ENCODE measurements at regions not wholly inside any gene's neighbourhood (a gene's known extent, or its start where the extent isn't known, plus 50 kb on each side); places are given as distances from the start of the nearest gene placed in this dataset.

- TF ChIP-seq EGR1 (IDR thresholded peaks at IDR 0.05; ENCODE audit: low read depth in 2 of 2) (no peak), FOXA2 (IDR thresholded peaks at IDR 0.05) (no peak), JUND (IDR thresholded peaks at IDR 0.05) (no peak)
Observed at GRCh38 chr18:40754477-40754876, 1200.6 kb upstream of the PIK3C3 start (continued).

DNA sequence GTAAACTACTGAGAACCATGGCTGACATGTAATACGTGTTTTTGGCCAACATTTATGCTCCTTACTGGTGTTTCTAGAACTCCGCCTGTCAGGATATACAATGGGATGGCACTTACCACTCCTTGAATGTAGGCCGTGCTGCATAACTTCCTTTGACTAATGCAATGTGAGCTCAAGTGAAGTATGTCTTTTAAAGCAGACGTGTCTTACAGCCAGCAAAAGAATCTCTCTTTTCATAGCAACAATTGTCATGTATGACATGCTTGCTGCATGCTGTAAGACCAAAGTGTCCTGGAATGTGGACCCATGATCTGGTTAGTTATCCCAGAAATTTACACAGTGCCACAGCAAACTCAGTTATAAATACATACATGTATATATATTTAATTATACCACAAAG is 1202.7 kb upstream of the PIK3C3 start:
- Histone ChIP-seq H3K9ac (ENCODE audit: low read depth in 1 of 2, low read length in 2 of 2) (no peak overlapping the region), H3K27ac (ENCODE audit: low read depth in 1 of 2, low read length in 2 of 2) (no peak overlapping the region), H3K9me3 (ENCODE audit: control insufficient read depth in 4 of 4, low read length in 3 of 4) (no peaks in the 10 kb centered on the region), H3K36me3 (ENCODE audit: control insufficient read depth in 4 of 4, insufficient read depth in 3 of 4, low read depth in 1 of 4, low read length in 3 of 4) (no peaks in the 10 kb centered on the region), H3K4me3 (ENCODE audit: low read depth in 1 of 3, low read length in 3 of 3) (no peak overlapping the region), H3K27me3 (ENCODE audit: control insufficient read depth in 4 of 4, insufficient read depth in 4 of 4, low read length in 3 of 4) (no peaks in the 10 kb centered on the region), H3K4me1 (ENCODE audit: control insufficient read depth in 4 of 4, insufficient read depth in 4 of 4, low read length in 3 of 4) (no peaks in the 10 kb centered on the region)
- TF ChIP-seq HNF4A (conservative IDR thresholded peaks at IDR 0.05): no peak
- no peak for TF ChIP-seq RAD21 (IDR thresholded peaks at IDR 0.05)
- no peak for TF ChIP-seq MAX (IDR thresholded peaks at IDR 0.05)
- TF ChIP-seq SP1 (IDR thresholded peaks at IDR 0.05): no peak
- TF ChIP-seq, protein P1, sequence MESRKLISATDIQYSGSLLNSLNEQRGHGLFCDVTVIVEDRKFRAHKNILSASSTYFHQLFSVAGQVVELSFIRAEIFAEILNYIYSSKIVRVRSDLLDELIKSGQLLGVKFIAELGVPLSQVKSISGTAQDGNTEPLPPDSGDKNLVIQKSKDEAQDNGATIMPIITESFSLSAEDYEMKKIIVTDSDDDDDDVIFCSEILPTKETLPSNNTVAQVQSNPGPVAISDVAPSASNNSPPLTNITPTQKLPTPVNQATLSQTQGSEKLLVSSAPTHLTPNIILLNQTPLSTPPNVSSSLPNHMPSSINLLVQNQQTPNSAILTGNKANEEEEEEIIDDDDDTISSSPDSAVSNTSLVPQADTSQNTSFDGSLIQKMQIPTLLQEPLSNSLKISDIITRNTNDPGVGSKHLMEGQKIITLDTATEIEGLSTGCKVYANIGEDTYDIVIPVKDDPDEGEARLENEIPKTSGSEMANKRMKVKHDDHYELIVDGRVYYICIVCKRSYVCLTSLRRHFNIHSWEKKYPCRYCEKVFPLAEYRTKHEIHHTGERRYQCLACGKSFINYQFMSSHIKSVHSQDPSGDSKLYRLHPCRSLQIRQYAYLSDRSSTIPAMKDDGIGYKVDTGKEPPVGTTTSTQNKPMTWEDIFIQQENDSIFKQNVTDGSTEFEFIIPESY (IDR thresholded peaks at IDR 0.05): no peak
- no peak for TF ChIP-seq TAF1 (conservative IDR thresholded peaks at IDR 0.05)
- TF ChIP-seq RXRA (IDR thresholded peaks at IDR 0.05): no peak
- TF ChIP-seq YY1 (IDR thresholded peaks at IDR 0.05): no peak
- TF ChIP-seq, protein P2, sequence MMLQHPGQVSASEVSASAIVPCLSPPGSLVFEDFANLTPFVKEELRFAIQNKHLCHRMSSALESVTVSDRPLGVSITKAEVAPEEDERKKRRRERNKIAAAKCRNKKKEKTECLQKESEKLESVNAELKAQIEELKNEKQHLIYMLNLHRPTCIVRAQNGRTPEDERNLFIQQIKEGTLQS (IDR thresholded peaks at IDR 0.05): no peak
- no peak for TF ChIP-seq JUND (IDR thresholded peaks at IDR 0.05)
- no peak for TF ChIP-seq FOXA2 (IDR thresholded peaks at IDR 0.05)
- TF ChIP-seq, protein P3, sequence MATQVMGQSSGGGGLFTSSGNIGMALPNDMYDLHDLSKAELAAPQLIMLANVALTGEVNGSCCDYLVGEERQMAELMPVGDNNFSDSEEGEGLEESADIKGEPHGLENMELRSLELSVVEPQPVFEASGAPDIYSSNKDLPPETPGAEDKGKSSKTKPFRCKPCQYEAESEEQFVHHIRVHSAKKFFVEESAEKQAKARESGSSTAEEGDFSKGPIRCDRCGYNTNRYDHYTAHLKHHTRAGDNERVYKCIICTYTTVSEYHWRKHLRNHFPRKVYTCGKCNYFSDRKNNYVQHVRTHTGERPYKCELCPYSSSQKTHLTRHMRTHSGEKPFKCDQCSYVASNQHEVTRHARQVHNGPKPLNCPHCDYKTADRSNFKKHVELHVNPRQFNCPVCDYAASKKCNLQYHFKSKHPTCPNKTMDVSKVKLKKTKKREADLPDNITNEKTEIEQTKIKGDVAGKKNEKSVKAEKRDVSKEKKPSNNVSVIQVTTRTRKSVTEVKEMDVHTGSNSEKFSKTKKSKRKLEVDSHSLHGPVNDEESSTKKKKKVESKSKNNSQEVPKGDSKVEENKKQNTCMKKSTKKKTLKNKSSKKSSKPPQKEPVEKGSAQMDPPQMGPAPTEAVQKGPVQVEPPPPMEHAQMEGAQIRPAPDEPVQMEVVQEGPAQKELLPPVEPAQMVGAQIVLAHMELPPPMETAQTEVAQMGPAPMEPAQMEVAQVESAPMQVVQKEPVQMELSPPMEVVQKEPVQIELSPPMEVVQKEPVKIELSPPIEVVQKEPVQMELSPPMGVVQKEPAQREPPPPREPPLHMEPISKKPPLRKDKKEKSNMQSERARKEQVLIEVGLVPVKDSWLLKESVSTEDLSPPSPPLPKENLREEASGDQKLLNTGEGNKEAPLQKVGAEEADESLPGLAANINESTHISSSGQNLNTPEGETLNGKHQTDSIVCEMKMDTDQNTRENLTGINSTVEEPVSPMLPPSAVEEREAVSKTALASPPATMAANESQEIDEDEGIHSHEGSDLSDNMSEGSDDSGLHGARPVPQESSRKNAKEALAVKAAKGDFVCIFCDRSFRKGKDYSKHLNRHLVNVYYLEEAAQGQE (IDR thresholded peaks at IDR 0.05): no peak
- TF ChIP-seq NR2F2 (IDR thresholded peaks at IDR 0.05): no peak
- TF ChIP-seq EGR1 (IDR thresholded peaks at IDR 0.05; ENCODE audit: low read depth in 2 of 2): no peak
- no peak for TF ChIP-seq GABPA (IDR thresholded peaks at IDR 0.05 in 1 of 2, conservative IDR thresholded peaks at IDR 0.05 in 1 of 2)
- no peak for TF ChIP-seq FOXA1 (IDR thresholded peaks at IDR 0.05)
- TF ChIP-seq, protein P4, sequence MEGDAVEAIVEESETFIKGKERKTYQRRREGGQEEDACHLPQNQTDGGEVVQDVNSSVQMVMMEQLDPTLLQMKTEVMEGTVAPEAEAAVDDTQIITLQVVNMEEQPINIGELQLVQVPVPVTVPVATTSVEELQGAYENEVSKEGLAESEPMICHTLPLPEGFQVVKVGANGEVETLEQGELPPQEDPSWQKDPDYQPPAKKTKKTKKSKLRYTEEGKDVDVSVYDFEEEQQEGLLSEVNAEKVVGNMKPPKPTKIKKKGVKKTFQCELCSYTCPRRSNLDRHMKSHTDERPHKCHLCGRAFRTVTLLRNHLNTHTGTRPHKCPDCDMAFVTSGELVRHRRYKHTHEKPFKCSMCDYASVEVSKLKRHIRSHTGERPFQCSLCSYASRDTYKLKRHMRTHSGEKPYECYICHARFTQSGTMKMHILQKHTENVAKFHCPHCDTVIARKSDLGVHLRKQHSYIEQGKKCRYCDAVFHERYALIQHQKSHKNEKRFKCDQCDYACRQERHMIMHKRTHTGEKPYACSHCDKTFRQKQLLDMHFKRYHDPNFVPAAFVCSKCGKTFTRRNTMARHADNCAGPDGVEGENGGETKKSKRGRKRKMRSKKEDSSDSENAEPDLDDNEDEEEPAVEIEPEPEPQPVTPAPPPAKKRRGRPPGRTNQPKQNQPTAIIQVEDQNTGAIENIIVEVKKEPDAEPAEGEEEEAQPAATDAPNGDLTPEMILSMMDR (IDR thresholded peaks at IDR 0.05; ENCODE audit: low read depth, low read length, missing input control): no peak
- no peak for TF ChIP-seq HNF4G (IDR thresholded peaks at IDR 0.05)
- no peak for DNase-seq (ENCODE audit: low spot score)
- WGBS: 72% methylated on average over 4 of the region's 4 CpGs

Measured in liver (tissue), 8 donors.